Gastrocnemius medialis (tissue), 4 donors: ENCODE measurements at regions not wholly inside any gene's neighbourhood (a gene's known extent, or its start where the extent isn't known, plus 50 kb on each side); places are given as distances from the start of the nearest gene placed in this dataset.
"Not testable (repeated sequence)": the region's sequence is repeated elsewhere in the genome, so short reads cannot be mapped to it uniquely, and the experiment has no call there.

Experiments used
- ATAC-seq, 2 donors: fragments of 150-250 bp; one replicate each; pipeline ENCODE4 v1.9.1; 2016
- DNase-seq, 2 donors: peaks; one replicate each; pipeline ENCODE4 v3.0.0-alpha.2; 2019
- H3K27ac ChIP-seq, 4 donors: fragments of 200-600 bp; sonication (generic); 1 replicate in 1 of 4; 2 replicates in 3 of 4; pipeline ENCODE4 v1.5.1; 2016 to 2018; ENCODE audit warnings: mild to moderate bottlenecking in 2 of 4, moderate library complexity in 1 of 4
- H3K27me3 ChIP-seq, 3 donors: fragments of 200-600 bp; sonication (generic) in 2 of 3; 1 replicate in 1 of 3; 2 replicates in 2 of 3; pipeline versions ENCODE4 v1.5.1 to v1.6.0; 2016 to 2019; ENCODE audit warnings: mild to moderate bottlenecking in 1 of 3, moderate library complexity in 1 of 3
- H3K36me3 ChIP-seq, 2 donors: fragments of 200-600 bp; sonication (generic) in 1 of 2; one replicate each; pipeline ENCODE4 v1.5.1; 2017 to 2018
- H3K4me1 ChIP-seq, 2 donors: fragments of 200-600 bp; sonication (generic) in 1 of 2; one replicate each; pipeline ENCODE4 v1.5.1; 2016 to 2017; ENCODE audit warnings: mild to moderate bottlenecking in 2 of 2
- H3K4me3 ChIP-seq, 4 donors: fragments of 200-600 bp; sonication (generic) in 3 of 4; 1 replicate in 1 of 4; 2 replicates in 3 of 4; pipeline ENCODE4 v1.5.1; 2016 to 2019; ENCODE audit warnings: mild to moderate bottlenecking in 2 of 4
- H3K9me3 ChIP-seq, 3 donors: fragments of 200-600 bp; sonication (generic) in 2 of 3; 1 replicate in 1 of 3; 2 replicates in 2 of 3; pipeline ENCODE4 v1.5.1; 2016 to 2019
- POLR2A ChIP-seq, 2 donors: fragments of 450-650 bp; IDR thresholded peaks; one replicate each; pipeline ENCODE4 v1.6.1; 2017; ENCODE audit warnings: antibody characterized with exemption in 2 of 2, mild to moderate bottlenecking in 2 of 2, moderate library complexity in 2 of 2
- in situ Hi-C, 4 donors: fragments of 200-750 bp; cut with MboI; loops; one replicate each; pipeline versions ENCODE4 v1.15.0 to v1.8.0; 2017; ENCODE audit warnings: low sequenced_read_pairs in 4 of 4
- intact Hi-C: fragments of 100-400 bp; cut with DNase I; formaldehyde crosslinking; loops from one replicate; pipeline ENCODE4 v1.15.1; 2023; ENCODE audit warnings: low total_unique reads
- TF ChIP-seq, protein P1 (sequence below), 5 experiments: fragments of 450-650 bp in 3 of 5; fragments of 200-600 bp in 2 of 5; sonication (generic) in 2 of 5; IDR thresholded peaks in 4 of 5; conservative IDR thresholded peaks in 1 of 5; 1 replicate in 4 of 5; 2 replicates in 1 of 5; pipeline ENCODE4 v1.5.1; 2016 to 2019; ENCODE audit warnings: antibody characterized with exemption in 5 of 5, mild to moderate bottlenecking in 3 of 5, moderate library complexity in 3 of 5

DNA sequence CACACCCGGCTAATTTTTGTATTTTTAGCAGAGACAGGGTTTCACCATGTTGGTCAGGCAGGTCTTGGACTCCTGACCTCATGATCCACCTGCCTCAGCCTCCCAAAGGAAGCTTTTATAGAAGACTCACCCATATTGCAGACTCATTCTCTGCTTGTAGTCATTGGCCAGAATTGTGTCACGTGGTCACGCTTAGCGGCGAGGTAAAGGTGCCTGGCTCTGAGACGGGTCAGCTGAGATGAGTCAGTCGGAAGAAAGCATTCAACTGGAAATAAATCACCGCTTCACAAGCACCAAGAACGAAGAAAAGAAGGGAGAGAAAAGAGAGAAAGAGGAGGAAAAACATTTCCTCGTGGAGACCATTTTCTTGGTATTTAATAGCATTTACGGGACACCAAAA lies 218.8 kb upstream of the NOCT start:
- H3K36me3 ChIP-seq = no peaks in the 10 kb centered on the region
- ATAC-seq (no peak), DNase-seq (no peak)
- no peak overlapping the region for H3K27ac ChIP-seq
- H3K9me3 ChIP-seq = no peaks in the 10 kb centered on the region
- no peaks in the 10 kb centered on the region for H3K4me1 ChIP-seq
- intact Hi-C loops (no loop called here), in situ Hi-C loops (no loop called here)
- TF ChIP-seq, protein P1, sequence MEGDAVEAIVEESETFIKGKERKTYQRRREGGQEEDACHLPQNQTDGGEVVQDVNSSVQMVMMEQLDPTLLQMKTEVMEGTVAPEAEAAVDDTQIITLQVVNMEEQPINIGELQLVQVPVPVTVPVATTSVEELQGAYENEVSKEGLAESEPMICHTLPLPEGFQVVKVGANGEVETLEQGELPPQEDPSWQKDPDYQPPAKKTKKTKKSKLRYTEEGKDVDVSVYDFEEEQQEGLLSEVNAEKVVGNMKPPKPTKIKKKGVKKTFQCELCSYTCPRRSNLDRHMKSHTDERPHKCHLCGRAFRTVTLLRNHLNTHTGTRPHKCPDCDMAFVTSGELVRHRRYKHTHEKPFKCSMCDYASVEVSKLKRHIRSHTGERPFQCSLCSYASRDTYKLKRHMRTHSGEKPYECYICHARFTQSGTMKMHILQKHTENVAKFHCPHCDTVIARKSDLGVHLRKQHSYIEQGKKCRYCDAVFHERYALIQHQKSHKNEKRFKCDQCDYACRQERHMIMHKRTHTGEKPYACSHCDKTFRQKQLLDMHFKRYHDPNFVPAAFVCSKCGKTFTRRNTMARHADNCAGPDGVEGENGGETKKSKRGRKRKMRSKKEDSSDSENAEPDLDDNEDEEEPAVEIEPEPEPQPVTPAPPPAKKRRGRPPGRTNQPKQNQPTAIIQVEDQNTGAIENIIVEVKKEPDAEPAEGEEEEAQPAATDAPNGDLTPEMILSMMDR (IDR thresholded peaks at IDR 0.05 in 4 of 5, conservative IDR thresholded peaks at IDR 0.05 in 1 of 5) = no peak
- TF ChIP-seq POLR2A (IDR thresholded peaks at IDR 0.05) = no peak
- H3K27me3 ChIP-seq = no peaks in the 10 kb centered on the region
- no peak overlapping the region for H3K4me3 ChIP-seq

DNA sequence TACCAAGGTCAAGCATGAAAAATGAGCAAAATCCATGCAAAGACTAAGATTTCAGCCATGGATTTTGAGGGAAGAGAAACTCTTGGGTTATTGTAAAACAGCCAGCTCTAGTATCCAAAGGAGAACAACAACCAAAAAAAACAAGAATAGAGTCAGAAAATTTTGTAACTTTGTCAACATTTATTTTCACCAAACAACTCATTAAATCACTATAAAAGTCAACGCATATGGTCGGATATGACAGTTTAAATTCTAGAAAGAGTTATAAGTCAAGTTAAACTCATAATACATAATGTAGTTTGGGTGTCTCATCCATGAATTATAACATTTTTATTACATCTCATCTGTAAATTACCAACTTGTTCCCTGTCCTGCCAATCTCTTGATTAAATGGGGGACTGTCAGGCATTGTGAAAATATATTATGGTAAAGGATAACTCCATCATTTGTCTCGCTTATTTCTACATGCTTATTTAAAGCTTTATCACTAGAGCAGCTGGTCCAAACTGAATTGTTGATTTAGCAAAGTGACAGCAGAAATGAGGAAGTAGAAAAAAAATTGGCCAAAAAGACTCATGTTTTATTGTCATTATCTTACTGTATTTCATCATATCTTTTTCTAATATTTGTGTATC lies 224.8 kb upstream of the NOCT start:
- no peaks in the 10 kb centered on the region for H3K4me1 ChIP-seq
- intact Hi-C loops (no loop called here), in situ Hi-C loops (no loop called here)
- H3K4me3 ChIP-seq = no peak overlapping the region
- H3K27me3 ChIP-seq = no peaks in the 10 kb centered on the region
- no peak for DNase-seq
- no peak overlapping the region for H3K27ac ChIP-seq
- H3K36me3 ChIP-seq = no peaks in the 10 kb centered on the region
- no peaks in the 10 kb centered on the region for H3K9me3 ChIP-seq
- ATAC-seq = no peak
- no peak for TF ChIP-seq POLR2A (IDR thresholded peaks at IDR 0.05)
- TF ChIP-seq, protein P1 (IDR thresholded peaks at IDR 0.05 in 4 of 5, conservative IDR thresholded peaks at IDR 0.05 in 1 of 5) = no peak

DNA sequence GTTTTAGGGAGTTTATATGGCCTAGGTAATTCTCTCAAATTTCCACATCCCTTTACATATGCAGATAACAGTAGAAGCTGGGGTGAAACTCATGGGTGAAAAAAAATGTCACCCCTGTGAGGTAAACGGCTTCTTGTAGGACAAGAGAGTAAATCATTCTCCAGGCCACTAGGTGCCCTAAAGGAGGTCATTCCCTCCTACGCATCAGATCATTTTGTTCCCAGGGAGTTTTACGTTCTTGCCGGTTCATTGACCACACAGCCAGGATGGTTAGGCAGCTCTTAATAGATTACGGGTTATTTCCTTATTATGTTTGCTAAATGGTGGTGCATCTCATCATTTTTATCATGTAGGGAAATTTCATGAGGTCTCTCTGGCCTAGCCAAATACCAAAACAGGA lies 225.8 kb upstream of the NOCT start:
- H3K36me3 ChIP-seq = no peaks in the 10 kb centered on the region
- H3K9me3 ChIP-seq = no peaks in the 10 kb centered on the region
- TF ChIP-seq POLR2A (IDR thresholded peaks at IDR 0.05) = no peak
- TF ChIP-seq, protein P1 (IDR thresholded peaks at IDR 0.05 in 4 of 5, conservative IDR thresholded peaks at IDR 0.05 in 1 of 5) = no peak
- no peaks in the 10 kb centered on the region for H3K4me1 ChIP-seq
- no peaks in the 10 kb centered on the region for H3K27me3 ChIP-seq
- intact Hi-C loops = no loop called here
- H3K27ac ChIP-seq = no peak overlapping the region
- in situ Hi-C loops = no loop called here
- ATAC-seq (no peak), DNase-seq (no peak)
- H3K4me3 ChIP-seq = no peak overlapping the region

DNA sequence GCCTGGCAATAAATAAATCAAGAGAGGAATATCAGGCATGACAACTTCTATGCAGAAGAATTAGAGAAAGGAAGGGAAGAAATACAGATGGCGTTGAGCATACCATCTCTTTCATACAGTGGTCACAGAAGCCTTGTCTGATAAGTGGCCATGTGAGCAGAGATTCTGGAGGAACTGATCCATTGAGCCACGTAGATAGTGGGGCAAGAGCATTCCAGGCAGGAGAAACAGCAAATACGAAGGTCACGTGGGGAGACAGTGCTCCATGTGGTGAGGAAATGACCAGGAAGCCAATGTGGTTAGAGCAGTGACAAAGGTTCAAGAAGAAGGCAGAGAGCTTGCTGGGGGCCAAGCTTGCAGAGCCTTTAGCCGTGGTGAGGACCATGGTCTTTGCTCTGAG lies 226.7 kb upstream of the NOCT start:
- H3K27ac ChIP-seq = no peak overlapping the region
- DNase-seq (no peak), ATAC-seq (no peak)
- no peaks in the 10 kb centered on the region for H3K4me1 ChIP-seq
- no peaks in the 10 kb centered on the region for H3K36me3 ChIP-seq
- TF ChIP-seq, protein P1 (IDR thresholded peaks at IDR 0.05 in 4 of 5, conservative IDR thresholded peaks at IDR 0.05 in 1 of 5) = no peak
- TF ChIP-seq POLR2A (IDR thresholded peaks at IDR 0.05) = no peak
- no peaks in the 10 kb centered on the region for H3K9me3 ChIP-seq
- in situ Hi-C loops = no loop called here
- no peak overlapping the region for H3K4me3 ChIP-seq
- intact Hi-C loops = no loop called here
- no peaks in the 10 kb centered on the region for H3K27me3 ChIP-seq

DNA sequence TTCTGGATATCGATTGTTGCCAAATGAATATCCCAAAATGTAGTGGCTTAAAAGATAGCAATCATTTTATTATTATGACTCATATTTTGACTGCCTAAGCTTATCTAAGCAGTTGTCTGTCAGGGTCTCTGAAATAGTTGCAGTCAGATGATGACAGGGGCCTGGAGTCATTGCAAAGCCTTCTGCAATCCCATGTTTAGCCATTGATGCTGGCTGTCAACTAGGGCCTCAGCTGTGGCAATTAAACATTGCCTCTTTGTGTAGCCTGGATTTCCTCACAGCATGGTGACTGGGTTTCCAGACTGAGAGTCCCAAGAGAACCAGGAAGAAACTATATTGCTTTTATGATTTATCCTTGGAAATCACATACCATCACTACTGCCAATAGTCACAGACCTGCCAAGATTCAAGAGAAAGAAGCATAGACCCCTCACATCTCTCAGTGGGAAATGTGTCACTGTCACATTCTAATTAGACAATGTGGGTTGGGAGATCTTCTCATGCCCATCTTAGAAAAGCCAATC lies 227.3 kb upstream of the NOCT start:
- Histone ChIP-seq H3K9me3 (no peaks in the 10 kb centered on the region), H3K36me3 (no peaks in the 10 kb centered on the region), H3K27me3 (no peaks in the 10 kb centered on the region), H3K27ac (no peak overlapping the region), H3K4me3 (no peak overlapping the region), H3K4me1 (no peaks in the 10 kb centered on the region)
- intact Hi-C loops (no loop called here), in situ Hi-C loops (no loop called here)
- ATAC-seq (no peak), DNase-seq (no peak)
- no peak for TF ChIP-seq POLR2A (IDR thresholded peaks at IDR 0.05)
- TF ChIP-seq, protein P1 (IDR thresholded peaks at IDR 0.05 in 4 of 5, conservative IDR thresholded peaks at IDR 0.05 in 1 of 5) = no peak

DNA sequence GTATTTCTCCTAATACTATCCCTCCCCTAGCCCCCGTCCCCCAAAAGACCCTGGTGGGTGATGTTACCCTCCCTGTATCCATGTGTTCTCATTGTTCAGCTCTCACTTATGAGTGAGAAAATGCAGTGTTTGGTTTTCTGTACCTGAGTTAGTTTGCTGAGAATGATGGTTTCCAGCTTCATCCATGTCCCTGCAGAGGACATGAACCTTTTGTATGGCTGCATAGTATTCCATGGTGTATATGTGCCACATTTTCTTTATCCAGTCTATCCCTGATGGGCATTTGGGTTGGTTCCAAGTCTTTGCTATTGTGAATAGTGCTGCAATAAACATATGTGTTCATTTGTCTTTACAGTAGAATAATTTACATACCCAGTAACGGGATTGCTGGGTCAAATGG lies 235.8 kb upstream of the NOCT start:
- H3K4me1 ChIP-seq, H3K27ac ChIP-seq, ATAC-seq, in situ Hi-C loops, H3K36me3 ChIP-seq, intact Hi-C loops, H3K27me3 ChIP-seq, H3K4me3 ChIP-seq, DNase-seq, H3K9me3 ChIP-seq: not testable (repeated sequence)
